Heart left ventricle (tissue), 13 donors: ENCODE measurements at regions not wholly inside any gene's neighbourhood (a gene's known extent, or its start where the extent isn't known, plus 50 kb on each side); places are given as distances from the start of the nearest gene placed in this dataset.

ENCODE experiments used
- POLR2A ChIP-seq, 2 donors: fragments of 450-650 bp; IDR thresholded peaks; one replicate each; pipeline ENCODE4 v1.6.1; 2017; ENCODE audit warnings: antibody characterized with exemption in 2 of 2, mild to moderate bottlenecking in 2 of 2, moderate library complexity in 2 of 2
- TF ChIP-seq, protein P1 (sequence below), 12 donors: fragments of 200-600 bp; sonication (generic) in 4 of 12; IDR thresholded peaks; one replicate each; pipeline versions ENCODE4 v1.5.0 to v1.8.0; 2018 to 2022; ENCODE audit warnings: antibody characterized with exemption in 12 of 12, mild to moderate bottlenecking in 5 of 12
- donor health status: ischemic (EF 13 %, LVEDD 7.1; RV severe dilation, severe dysfunction).
- donor health status: DM: no; HTN: yes; CAD: no.
- donor health status: DM: no; HTN: no; CAD: no.
- donor health status: ischemic (EF 25% LVEDD 6.9; RV normal size, moderate dysfunction).
- donor health status: ischemic (EF 25% LVEDD 5.7; RV mildly dilated, moderate dysfunction).
- donor health status: ischemic (EF 35%, LVEDD 5.7; RV mildly dilated, moderate dysfunction).
- donor health status: nonischemic (EF 11% LVEDD 7.7; RV severe dilation, severe dysfunction).
- donor health status: DM: yes; HTN: yes; CAD: no.
- donor health status: PGD.
- donor health status: ischemic (EF 29% LVEDD 5.4; RV normal size, mild dysfunction).
- donor health status: nonischemic (EF 23%, LVEDD 6.1; RV moderate dilation, normal function).

- TF ChIP-seq, protein P1, sequence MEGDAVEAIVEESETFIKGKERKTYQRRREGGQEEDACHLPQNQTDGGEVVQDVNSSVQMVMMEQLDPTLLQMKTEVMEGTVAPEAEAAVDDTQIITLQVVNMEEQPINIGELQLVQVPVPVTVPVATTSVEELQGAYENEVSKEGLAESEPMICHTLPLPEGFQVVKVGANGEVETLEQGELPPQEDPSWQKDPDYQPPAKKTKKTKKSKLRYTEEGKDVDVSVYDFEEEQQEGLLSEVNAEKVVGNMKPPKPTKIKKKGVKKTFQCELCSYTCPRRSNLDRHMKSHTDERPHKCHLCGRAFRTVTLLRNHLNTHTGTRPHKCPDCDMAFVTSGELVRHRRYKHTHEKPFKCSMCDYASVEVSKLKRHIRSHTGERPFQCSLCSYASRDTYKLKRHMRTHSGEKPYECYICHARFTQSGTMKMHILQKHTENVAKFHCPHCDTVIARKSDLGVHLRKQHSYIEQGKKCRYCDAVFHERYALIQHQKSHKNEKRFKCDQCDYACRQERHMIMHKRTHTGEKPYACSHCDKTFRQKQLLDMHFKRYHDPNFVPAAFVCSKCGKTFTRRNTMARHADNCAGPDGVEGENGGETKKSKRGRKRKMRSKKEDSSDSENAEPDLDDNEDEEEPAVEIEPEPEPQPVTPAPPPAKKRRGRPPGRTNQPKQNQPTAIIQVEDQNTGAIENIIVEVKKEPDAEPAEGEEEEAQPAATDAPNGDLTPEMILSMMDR (IDR thresholded peaks at IDR 0.05), result no peak
- no peak for TF ChIP-seq POLR2A (IDR thresholded peaks at IDR 0.05)
Observed at GRCh38 chr5:154614595-154614994, 136.6 kb upstream of the HAND1 start.
